ENCODE measurements at regions not wholly inside any gene's neighbourhood (a gene's known extent, or its start where the extent isn't known, plus 50 kb on each side); places are given as distances from the start of the nearest gene placed in this dataset.

GRCh38 chr22:45092644-45093043 lies 71.1 kb upstream of the NUP50 start:
- 90% methylated on average over 3 of the region's 4 CpGs for whole genome bisulfite sequencing (ENCODE audit: insufficient coverage)

GRCh38 chr22:45093609-45094008 lies 70.1 kb upstream of the NUP50 start:
- ATAC-seq (ENCODE audit: low read depth) (no peak), DNase-seq (no peak)
- H3K27ac ChIP-seq (ENCODE audit: low read length in 2 of 2): no peak overlapping the region
- no peaks in the 10 kb centered on the region for H3K36me3 ChIP-seq (replicated peaks in 1 of 2; ENCODE audit: control extremely low read depth in 1 of 2, control insufficient read depth in 1 of 2, extremely low read depth in 1 of 2, insufficient read depth in 2 of 2, low read length in 1 of 2)
- H3K4me3 ChIP-seq (ENCODE audit: control extremely low read depth in 1 of 5, extremely low read depth in 1 of 5, insufficient read depth in 1 of 5, low read depth in 2 of 5, low read length in 4 of 5): no peak overlapping the region
- H3K4me2 ChIP-seq (replicated peaks; ENCODE audit: low read depth, low read length, poor library complexity, severe bottlenecking): no peak overlapping the region
- H2AFZ ChIP-seq (ENCODE audit: insufficient read depth, low read depth, low read length, poor library complexity, severe bottlenecking): no peak overlapping the region
- Mint-ChIP-seq H3K9me3 (ENCODE audit: insufficient read depth) (no peaks in the 10 kb centered on the region), H3K27me3 (peaks cover 29% of the 10 kb centered on the region), H3K27ac (no peak overlapping the region), H3K4me1 (no peaks in the 10 kb centered on the region), H3K4me3 (no peak overlapping the region)
- ChIA-PET POLR2A (no interaction called here), CTCF (no interaction called here)
- H3K4me1 ChIP-seq (ENCODE audit: control insufficient read depth in 2 of 2, insufficient read depth in 2 of 2, low read length in 2 of 2): no peaks in the 10 kb centered on the region
- no peak overlapping the region for H3K9ac ChIP-seq (ENCODE audit: low read length)
- intact Hi-C loops (cut with micrococcal nuclease): no loop called here
- H4K20me1 ChIP-seq (ENCODE audit: control insufficient read depth, insufficient read depth, low read length, poor library complexity, severe bottlenecking): no peaks in the 10 kb centered on the region
- H3K27me3 ChIP-seq (replicated peaks in 1 of 4; ENCODE audit: control extremely low read depth in 1 of 4, control insufficient read depth in 3 of 4, insufficient read depth in 4 of 4, low read length in 3 of 4): peaks cover 0 to 9% (median 1%) of the 10 kb centered on the region in 4 experiments
- TF ChIP-seq EZH2 (IDR thresholded peaks at IDR 0.05; ENCODE audit: borderline replicate concordance, insufficient read depth, low read depth, low read length, poor library complexity, severe bottlenecking): no peak
- TF ChIP-seq CTCF (IDR thresholded peaks at IDR 0.05): no peak
- WGBS (ENCODE audit: insufficient coverage): 85% methylated on average over 6 of the region's 9 CpGs
- H3K9me3 ChIP-seq (ENCODE audit: control extremely low read depth in 1 of 3, control insufficient read depth in 2 of 3, insufficient read depth in 1 of 3, low read length in 2 of 3): peaks cover 0 to 19% (median 2%) of the 10 kb centered on the region in 3 donors
- H3K79me2 ChIP-seq (ENCODE audit: control insufficient read depth, insufficient read depth, low read length): no peaks in the 10 kb centered on the region

More at GRCh38 chr22:45092644-45093043, 71.1 kb upstream of the NUP50 start:
- no peak overlapping the region for H3K4me2 ChIP-seq (replicated peaks; ENCODE audit: low read depth, low read length, poor library complexity, severe bottlenecking)
- TF ChIP-seq EZH2 (IDR thresholded peaks at IDR 0.05; ENCODE audit: borderline replicate concordance, insufficient read depth, low read depth, low read length, poor library complexity, severe bottlenecking) (no peak), CTCF (IDR thresholded peaks at IDR 0.05) (no peak)
- no peak overlapping the region for H3K4me3 ChIP-seq (ENCODE audit: control extremely low read depth in 1 of 5, extremely low read depth in 1 of 5, insufficient read depth in 1 of 5, low read depth in 2 of 5, low read length in 4 of 5)
- H4K20me1 ChIP-seq (ENCODE audit: control insufficient read depth, insufficient read depth, low read length, poor library complexity, severe bottlenecking): no peaks in the 10 kb centered on the region
- no peak for ATAC-seq (ENCODE audit: low read depth)
- H3K27me3 ChIP-seq (replicated peaks in 1 of 4; ENCODE audit: control extremely low read depth in 1 of 4, control insufficient read depth in 3 of 4, insufficient read depth in 4 of 4, low read length in 3 of 4): peaks cover 0 to 9% (median 1%) of the 10 kb centered on the region in 4 experiments
- no peak overlapping the region for H3K9ac ChIP-seq (ENCODE audit: low read length)
- no peak overlapping the region for H3K27ac ChIP-seq (ENCODE audit: low read length in 2 of 2)
- no peaks in the 10 kb centered on the region for H3K4me1 ChIP-seq (ENCODE audit: control insufficient read depth in 2 of 2, insufficient read depth in 2 of 2, low read length in 2 of 2)
- no peaks in the 10 kb centered on the region for H3K79me2 ChIP-seq (ENCODE audit: control insufficient read depth, insufficient read depth, low read length)
- H3K36me3 ChIP-seq (replicated peaks in 1 of 2; ENCODE audit: control extremely low read depth in 1 of 2, control insufficient read depth in 1 of 2, extremely low read depth in 1 of 2, insufficient read depth in 2 of 2, low read length in 1 of 2): no peaks in the 10 kb centered on the region
- peaks cover 0 to 19% (median 2%) of the 10 kb centered on the region in 3 donors for H3K9me3 ChIP-seq (ENCODE audit: control extremely low read depth in 1 of 3, control insufficient read depth in 2 of 3, insufficient read depth in 1 of 3, low read length in 2 of 3)
- H3K27me3 Mint-ChIP-seq: peaks cover 29% of the 10 kb centered on the region
- POLR2A ChIA-PET: no interaction called here
- no peak for DNase-seq
- no peaks in the 10 kb centered on the region for H3K4me1 Mint-ChIP-seq
- no peak overlapping the region for H3K27ac Mint-ChIP-seq
- no peak overlapping the region for H3K4me3 Mint-ChIP-seq
- CTCF ChIA-PET: no interaction called here
- H3K9me3 Mint-ChIP-seq (ENCODE audit: insufficient read depth): no peaks in the 10 kb centered on the region
- intact Hi-C loops (cut with micrococcal nuclease): no loop called here
- H2AFZ ChIP-seq (ENCODE audit: insufficient read depth, low read depth, low read length, poor library complexity, severe bottlenecking): no peak overlapping the region
